Osteocyte (in vitro differentiated cells): ENCODE measurements at regions not wholly inside any gene's neighbourhood (a gene's known extent, or its start where the extent isn't known, plus 50 kb on each side); places are given as distances from the start of the nearest gene placed in this dataset.

Experiments
- DNase-seq: peaks from one replicate; pipeline ENCODE4 v3.0.0; 2021; ENCODE audit warnings: mixed read lengths; ENCODE audit not compliant: unreplicated experiment; ENCODE audit errors: extremely low spot score
- H3K27ac Mint-ChIP-seq: one replicate; pipeline ENCODE4 v1.8.0; 2021; ENCODE audit warnings: mild to moderate bottlenecking, mixed read lengths; ENCODE audit not compliant: unreplicated experiment
- H3K27me3 Mint-ChIP-seq: one replicate; pipeline ENCODE4 v1.8.0; 2021; ENCODE audit warnings: mixed read lengths; ENCODE audit not compliant: unreplicated experiment
- H3K36me3 Mint-ChIP-seq: one replicate; pipeline ENCODE4 v1.8.0; 2021; ENCODE audit warnings: mixed read lengths; ENCODE audit not compliant: unreplicated experiment
- H3K4me1 Mint-ChIP-seq: one replicate; pipeline ENCODE4 v1.8.0; 2021; ENCODE audit warnings: mixed read lengths; ENCODE audit not compliant: unreplicated experiment
- H3K4me3 Mint-ChIP-seq: one replicate; pipeline ENCODE4 v1.8.0; 2021; ENCODE audit warnings: mild to moderate bottlenecking, moderate library complexity, mixed read lengths; ENCODE audit not compliant: unreplicated experiment
- H3K9me3 Mint-ChIP-seq: one replicate; pipeline ENCODE4 v1.8.0; 2021; ENCODE audit warnings: mixed read lengths; ENCODE audit not compliant: unreplicated experiment
- CTCF ChIP-seq: fragments of 200-600 bp; sonication (generic); IDR thresholded peaks from 2 replicates; pipeline ENCODE4 v1.5.0; 2021; ENCODE audit warnings: antibody characterized with exemption, mild to moderate bottlenecking, moderate library complexity

- Mint-ChIP-seq H3K4me3 (no peak overlapping the region), H3K4me1 (no peaks in the 10 kb centered on the region)
- no peak for DNase-seq
Observed at GRCh38 chr4:167602157-167602556, 367.9 kb upstream of the SPOCK3 start.

GRCh38 chr4:167606551-167606950, 372.3 kb upstream of the SPOCK3 start:
- TF ChIP-seq CTCF: no peak
- Mint-ChIP-seq H3K4me1 (no peaks in the 10 kb centered on the region), H3K27me3 (peaks cover 4% of the 10 kb centered on the region), H3K4me3 (no peak overlapping the region), H3K27ac (no peak overlapping the region), H3K9me3 (peaks cover 3% of the 10 kb centered on the region), H3K36me3 (no peaks in the 10 kb centered on the region)
- no peak for DNase-seq

More at GRCh38 chr4:167602157-167602556, 367.9 kb upstream of the SPOCK3 start:
- Mint-ChIP-seq H3K27me3 (peaks cover 4% of the 10 kb centered on the region), H3K9me3 (no peaks in the 10 kb centered on the region), H3K36me3 (no peaks in the 10 kb centered on the region), H3K27ac (no peak overlapping the region)
- TF ChIP-seq CTCF: no peak

DNA sequence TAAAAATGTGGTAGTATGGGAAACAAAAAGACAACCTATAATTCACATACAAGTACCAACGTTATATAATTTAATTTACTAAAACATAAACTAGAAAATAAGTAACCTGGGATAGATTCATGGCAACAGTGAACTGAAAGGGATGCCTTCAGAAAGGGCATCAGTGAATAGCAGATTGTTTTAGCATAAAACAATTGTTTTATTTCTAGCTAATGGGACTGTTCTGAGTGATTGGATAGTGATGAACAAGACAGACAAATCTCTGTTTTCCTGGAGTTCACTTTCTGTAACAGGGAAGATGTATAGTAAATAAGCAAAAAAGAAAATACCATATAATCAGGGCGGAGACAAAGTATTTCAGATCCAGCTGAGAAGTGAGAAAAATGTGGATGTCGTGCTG, 379.1 kb upstream of the SPOCK3 start:
- Mint-ChIP-seq H3K36me3 (no peaks in the 10 kb centered on the region), H3K4me1 (no peaks in the 10 kb centered on the region), H3K4me3 (no peak overlapping the region), H3K27me3 (peaks cover 3% of the 10 kb centered on the region), H3K27ac (no peak overlapping the region), H3K9me3 (peaks cover 3% of the 10 kb centered on the region)
- DNase-seq: no peak
- TF ChIP-seq CTCF: no peak

- Mint-ChIP-seq H3K27me3 (peaks cover 3% of the 10 kb centered on the region), H3K4me1 (no peaks in the 10 kb centered on the region), H3K9me3 (no peaks in the 10 kb centered on the region), H3K36me3 (no peaks in the 10 kb centered on the region), H3K27ac (no peak overlapping the region), H3K4me3 (no peak overlapping the region)
- no peak for TF ChIP-seq CTCF
- DNase-seq: no peak
Observed at GRCh38 chr4:167614866-167615265, 380.6 kb upstream of the SPOCK3 start.

GRCh38 chr4:167616476-167616875, 382.2 kb upstream of the SPOCK3 start:
- no peak for TF ChIP-seq CTCF
- Mint-ChIP-seq H3K27ac (no peak overlapping the region), H3K4me3 (no peak overlapping the region), H3K36me3 (no peaks in the 10 kb centered on the region), H3K9me3 (no peaks in the 10 kb centered on the region), H3K27me3 (peaks cover 3% of the 10 kb centered on the region), H3K4me1 (no peaks in the 10 kb centered on the region)
- DNase-seq: no peak
